GM12878 (cell line): ENCODE measurements at regions not wholly inside any gene's neighbourhood (a gene's known extent, or its start where the extent isn't known, plus 50 kb on each side); places are given as distances from the start of the nearest gene placed in this dataset.

Experiments used
- ATAC-seq: fragments of 200-7000 bp; cut with Tn5 transposase; 3 replicates; pipeline ENCODE4 v1.9.1; 2020; ENCODE audit warnings: mild to moderate bottlenecking, moderate library complexity
- BruUV-seq: library from RNA; stranded (reverse); fragments of 400-500 nt; replicated peaks from 2 replicates; lab custom pipeline; 2021; lab: Mats Ljungman, UMichigan
- CTCF ChIA-PET: fragments of 300-600 bp; sonication (Branson Sonifier 250); formaldehyde crosslinking; extraction: SDS; loops from one replicate; lab custom pipeline; 2021; ENCODE audit warnings: inconsistent platforms; lab: Yijun Ruan, JAX
- POLR2A ChIA-PET: fragments of 350-600 bp; formaldehyde crosslinking; extraction: SDS; loops from one replicate; lab custom pipeline; 2021; ENCODE audit warnings: inconsistent platforms; lab: Charles Lee
- RAD21 ChIA-PET: fragments of 300-600 bp; sonication (Branson Sonifier 250); formaldehyde crosslinking; loops from one replicate; lab custom pipeline; 2023; ENCODE audit warnings: antibody characterized with exemption; ENCODE audit not compliant: unreplicated experiment; lab: Charles Lee
- SMC1A ChIA-PET: fragments of 300-600 bp; sonication (Branson Sonifier 250); formaldehyde crosslinking; loops from one replicate; lab custom pipeline; 2023; ENCODE audit not compliant: unreplicated experiment, uncharacterized antibody; lab: Charles Lee
- DNase-seq: peaks from one replicate; pipeline ENCODE4 v3.0.0-alpha.2; 2011; ENCODE audit warnings: low read depth, low spot score
- FAIRE-seq: peaks from 3 replicates; lab custom pipeline; 2011; peaks lifted over from hg19 to GRCh38; lab: Jason Lieb, UNC
- H2AFZ ChIP-seq: 2 replicates; pipeline ENCODE4 v1.6.0; 2011; ENCODE audit warnings: low read depth, low read length, control low read depth; ENCODE audit not compliant: control insufficient read depth
- H3K27ac ChIP-seq: 2 replicates; pipeline ENCODE4 v1.5.1; 2011; ENCODE audit warnings: control low read depth; ENCODE audit not compliant: control insufficient read depth, insufficient read depth
- H3K27me3 ChIP-seq, 2 experiments: replicated peaks in 1 of 2; 2 replicates each; pipeline versions ENCODE4 v1.6.0 to v1.6.1; 2011; ENCODE audit warnings: low read length in 1 of 2; ENCODE audit not compliant: control insufficient read depth in 2 of 2, insufficient read depth in 2 of 2
- H3K36me3 ChIP-seq, 2 experiments: 2 replicates each; pipeline ENCODE4 v1.5.1; 2011; ENCODE audit warnings: low read length in 1 of 2; ENCODE audit not compliant: control insufficient read depth in 2 of 2, insufficient read depth in 2 of 2
- H3K4me1 ChIP-seq: 2 replicates; pipeline ENCODE4 v1.6.1; 2011; ENCODE audit warnings: mild to moderate bottlenecking, low read length, moderate library complexity, mixed read lengths; ENCODE audit not compliant: control insufficient read depth, insufficient read depth
- H3K4me2 ChIP-seq: 2 replicates; pipeline ENCODE4 v1.6.0; 2011; ENCODE audit warnings: control low read depth; ENCODE audit not compliant: control insufficient read depth, insufficient read depth
- H3K4me3 ChIP-seq: fragments of 200-600 bp; sonication (generic); 2 replicates; pipeline ENCODE4 v1.5.1; 2016
- H3K79me2 ChIP-seq: 2 replicates; pipeline ENCODE4 v1.6.0; 2011; ENCODE audit warnings: low read length; ENCODE audit not compliant: control insufficient read depth, insufficient read depth
- H3K9ac ChIP-seq: 2 replicates; pipeline ENCODE4 v1.8.0; 2011; ENCODE audit warnings: low read length, control low read depth, mixed read lengths; ENCODE audit not compliant: control insufficient read depth, insufficient read depth
- H3K9me3 ChIP-seq: replicated peaks from 3 replicates; pipeline ENCODE4 v1.5.1; 2011; ENCODE audit warnings: mild to moderate bottlenecking, low read length; ENCODE audit not compliant: control insufficient read depth, insufficient read depth
- H4K20me1 ChIP-seq: 2 replicates; pipeline ENCODE4 v1.6.0; 2011; ENCODE audit not compliant: control insufficient read depth, insufficient read depth
- BHLHE40 ChIP-seq, 2 experiments: fragments of 450-650 bp in 1 of 2; IDR thresholded peaks; 2 replicates each; pipeline ENCODE4 v1.6.1; 2011 to 2017; ENCODE audit warnings: low read depth in 2 of 2, borderline replicate concordance in 1 of 2, improper control_type of control experiment in 1 of 2, low read length in 1 of 2, mild to moderate bottlenecking in 1 of 2
- GATAD2B ChIP-seq: fragments of 450-650 bp; conservative IDR thresholded peaks from 2 replicates; pipeline ENCODE4 v1.6.1; 2017; ENCODE audit warnings: low read depth, mild to moderate bottlenecking, moderate library complexity
- HDAC6 ChIP-seq: fragments of 200-600 bp; sonication (generic); IDR thresholded peaks from one replicate; pipeline ENCODE4 v1.8.0; 2017; ENCODE audit warnings: antibody characterized with exemption; ENCODE audit not compliant: unreplicated experiment
- IKZF2 ChIP-seq, 2 experiments: fragments of 450-650 bp; IDR thresholded peaks; 2 replicates each; pipeline ENCODE4 v1.6.1; 2017; ENCODE audit warnings: mild to moderate bottlenecking in 2 of 2, moderate library complexity in 2 of 2
- NFYA ChIP-seq: IDR thresholded peaks from 2 replicates; pipeline ENCODE4 v1.6.1; 2011; ENCODE audit warnings: low read depth, mild to moderate bottlenecking, low read length, improper control_type of control experiment, borderline replicate concordance
- NKRF ChIP-seq: fragments of 450-650 bp; conservative IDR thresholded peaks from 2 replicates; pipeline ENCODE4 v1.6.1; 2017; ENCODE audit warnings: mild to moderate bottlenecking, moderate library complexity
- NRF1 ChIP-seq: conservative IDR thresholded peaks from 2 replicates; pipeline ENCODE4 v1.6.1; 2011; ENCODE audit warnings: mild to moderate bottlenecking, low read depth, low read length, improper control_type of control experiment
- POLR2AphosphoS5 ChIP-seq: IDR thresholded peaks from 2 replicates; pipeline ENCODE4 v1.6.1; 2011; ENCODE audit warnings: mild to moderate bottlenecking, low read length, inconsistent platforms
- RBBP5 ChIP-seq: fragments of 200-600 bp; sonication (generic); conservative IDR thresholded peaks from 2 replicates; pipeline ENCODE4 v1.6.1; 2016
- SMAD1 ChIP-seq: fragments of 450-650 bp; IDR thresholded peaks from 2 replicates; pipeline ENCODE4 v1.6.1; 2018; ENCODE audit warnings: mild to moderate bottlenecking, low read depth; ENCODE audit not compliant: partially characterized antibody
- TCF12 ChIP-seq: IDR thresholded peaks from 2 replicates; pipeline ENCODE4 v1.6.1; 2011; ENCODE audit warnings: low read depth, mild to moderate bottlenecking, low read length
- USF2 ChIP-seq: IDR thresholded peaks from 2 replicates; pipeline ENCODE4 v1.6.1; 2011; ENCODE audit warnings: low read depth, low read length, improper control_type of control experiment, borderline replicate concordance
- ZBTB40 ChIP-seq: fragments of 450-650 bp; IDR thresholded peaks from 2 replicates; pipeline ENCODE4 v1.6.1; 2016; ENCODE audit warnings: mild to moderate bottlenecking, moderate library complexity, borderline replicate concordance
- ZNF217 ChIP-seq: fragments of 450-650 bp; IDR thresholded peaks from 2 replicates; pipeline ENCODE4 v1.6.1; 2017; ENCODE audit warnings: antibody characterized with exemption, mild to moderate bottlenecking
- ZNF687 ChIP-seq: fragments of 450-650 bp; IDR thresholded peaks from 2 replicates; pipeline ENCODE4 v1.6.1; 2017; ENCODE audit warnings: mild to moderate bottlenecking, moderate library complexity
- WGBS: methylation state at CpG from one replicate; pipeline ENCODE4 v1.1.6; 2016; ENCODE audit warnings: low lambda C conversion rate; ENCODE audit not compliant: insufficient replicate concordance, insufficient coverage; ENCODE audit errors: missing lambda C conversion rate; 5-methylcytosine and 5-hydroxymethylcytosine counted together
- in situ Hi-C: fragments of 300-500 bp; cut with MboI; formaldehyde crosslinking; loops from 9 replicates; pipeline ENCODE4 v1.14.3; 2018; ENCODE audit warnings: mixed read lengths
- intact Hi-C: fragments of 100-400 bp; cut with micrococcal nuclease; formaldehyde crosslinking; loops from one replicate; pipeline ENCODE4 v1.14.2; 2022; ENCODE audit not compliant: unreplicated experiment

- intact Hi-C loops, result no loop called here
- FAIRE-seq, result no peak
- no peak for TF ChIP-seq IKZF2 (IDR thresholded peaks at IDR 0.05)
- no peak for TF ChIP-seq POLR2AphosphoS5
- no peak for TF ChIP-seq ZNF687
- TF ChIP-seq NKRF, result no peak
- no peak for TF ChIP-seq GATAD2B
- TF ChIP-seq RBBP5, result no peak
- TF ChIP-seq ZBTB40, result no peak
- TF ChIP-seq SMAD1, result no peak
- TF ChIP-seq NRF1, result no peak
- TF ChIP-seq HDAC6, result no peak
- no peak for TF ChIP-seq ZNF217
- TF ChIP-seq NFYA, result no peak
- TF ChIP-seq USF2, result no peak
- no peak for TF ChIP-seq TCF12
- TF ChIP-seq BHLHE40 (IDR thresholded peaks at IDR 0.05; ENCODE audit: borderline replicate concordance in 1 of 2, low read depth in 2 of 2, low read length in 1 of 2), result no peak
These were observed 140.3 kb upstream of the VANGL1 start for GRCh38 chr1:115501476-115501875.

More at GRCh38 chr1:115501476-115501875, 140.3 kb upstream of the VANGL1 start:
- no peak overlapping the region for H3K9ac ChIP-seq
- no peaks in the 10 kb centered on the region for H3K9me3 ChIP-seq
- DNase-seq (no peak), ATAC-seq (no peak)
- ChIA-PET SMC1A (no interaction called here), RAD21 (no interaction called here), CTCF (no interaction called here), POLR2A (no interaction called here)
- no TSS peak for BruUV-seq
- in situ Hi-C loops, result no loop called here
- no peaks in the 10 kb centered on the region for H3K4me1 ChIP-seq
- no peaks in the 10 kb centered on the region for H4K20me1 ChIP-seq
- no peak overlapping the region for H3K4me3 ChIP-seq
- no peaks in the 10 kb centered on the region for H3K36me3 ChIP-seq
- WGBS, result 0% methylated on average over 1 of the region's 1 CpG
- H3K27me3 ChIP-seq, result no peaks in the 10 kb centered on the region; a peak in 1 of 4 replicates
- H3K79me2 ChIP-seq, result no peaks in the 10 kb centered on the region
- H3K27ac ChIP-seq, result no peak overlapping the region
- H3K4me2 ChIP-seq, result no peak overlapping the region
- H2AFZ ChIP-seq, result no peak overlapping the region
